Muscle of leg (tissue), 3 donors: ENCODE measurements at regions not wholly inside any gene's neighbourhood (a gene's known extent, or its start where the extent isn't known, plus 50 kb on each side); places are given as distances from the start of the nearest gene placed in this dataset.

ENCODE experiments used
- DNase-seq: peaks from one replicate; pipeline ENCODE4 v3.0.0; 2013
- H3K27ac ChIP-seq: one replicate; pipeline ENCODE4 v1.5.1; 2013; ENCODE audit warnings: mild to moderate bottlenecking, low read length, control low read depth
- H3K27me3 ChIP-seq: one replicate; pipeline ENCODE4 v1.6.1; 2013; ENCODE audit warnings: low read length; ENCODE audit not compliant: control insufficient read depth, insufficient read depth
- H3K36me3 ChIP-seq: one replicate; pipeline ENCODE4 v1.6.1; 2013; ENCODE audit warnings: low read length; ENCODE audit not compliant: control insufficient read depth, insufficient read depth
- H3K4me1 ChIP-seq: one replicate; pipeline ENCODE4 v1.6.1; 2013; ENCODE audit warnings: low read length; ENCODE audit not compliant: control insufficient read depth, insufficient read depth
- H3K4me3 ChIP-seq: one replicate; pipeline ENCODE4 v1.5.1; 2013; ENCODE audit warnings: low read length, control low read depth
- H3K9me3 ChIP-seq: replicated peaks from 2 replicates; pipeline ENCODE4 v1.6.1; 2013; ENCODE audit warnings: low read depth, low read length; ENCODE audit not compliant: control insufficient read depth
- WGBS: methylation state at CpG from one replicate; pipeline ENCODE4 v1.1.5; 2013; ENCODE audit warnings: missing lambda C conversion rate; ENCODE audit not compliant: insufficient coverage; 5-methylcytosine and 5-hydroxymethylcytosine counted together

DNA sequence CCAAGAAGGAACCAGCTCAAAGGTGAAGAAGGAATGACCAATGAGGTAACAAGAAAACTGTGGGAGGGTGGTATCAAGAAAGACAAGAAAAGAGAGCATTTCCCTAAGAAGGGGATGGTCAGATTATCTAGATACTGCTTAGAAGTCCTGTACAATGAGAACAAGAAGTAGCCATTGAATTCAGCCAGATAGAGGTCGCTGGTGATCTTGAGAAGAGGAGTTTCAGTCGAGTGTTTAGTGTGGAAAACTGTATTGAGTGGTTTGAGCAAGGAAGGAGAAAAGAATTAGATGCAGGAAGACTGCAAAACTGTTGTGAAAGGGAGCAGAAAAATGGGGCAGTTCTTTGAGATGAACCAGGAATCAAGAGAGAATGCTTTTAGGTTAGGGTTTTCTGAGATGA lies 74.6 kb upstream of the FAT3 start:
- Histone ChIP-seq H3K27ac (no peak overlapping the region), H3K4me1 (no peaks in the 10 kb centered on the region), H3K9me3 (no peaks in the 10 kb centered on the region), H3K36me3 (no peaks in the 10 kb centered on the region), H3K4me3 (no peak overlapping the region), H3K27me3 (no peaks in the 10 kb centered on the region)
- WGBS = 47% methylated on average over 2 of the region's 2 CpGs
- DNase-seq = no peak

GRCh38 chr11:92141725-92142124 lies 82.9 kb upstream of the FAT3 start:
- no peak for DNase-seq
- Histone ChIP-seq H3K27ac (no peak overlapping the region), H3K9me3 (no peaks in the 10 kb centered on the region), H3K4me3 (no peak overlapping the region), H3K4me1 (no peaks in the 10 kb centered on the region), H3K36me3 (no peaks in the 10 kb centered on the region), H3K27me3 (no peaks in the 10 kb centered on the region)

DNA sequence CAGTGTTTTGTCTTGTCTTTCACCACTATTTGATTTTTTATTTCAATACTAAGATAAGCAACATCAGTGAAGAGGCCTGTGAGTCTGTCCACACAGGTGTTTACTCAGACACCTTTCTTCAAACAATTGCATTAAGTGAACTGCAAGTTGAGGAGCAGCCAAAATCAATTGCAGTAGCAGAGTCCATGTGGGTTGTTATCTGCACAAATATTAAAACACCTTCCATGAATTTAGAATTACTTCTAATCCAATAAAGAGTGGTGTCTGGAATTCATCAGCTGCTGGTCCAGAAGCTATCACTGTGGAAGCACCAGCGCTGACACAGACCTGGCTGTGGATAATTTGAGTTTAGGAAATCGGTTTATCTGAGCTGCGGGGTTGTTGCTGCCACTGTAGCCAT lies 83.5 kb upstream of the FAT3 start:
- H3K9me3 ChIP-seq = no peaks in the 10 kb centered on the region
- no peaks in the 10 kb centered on the region for H3K36me3 ChIP-seq
- H3K27ac ChIP-seq = no peak overlapping the region
- no peaks in the 10 kb centered on the region for H3K27me3 ChIP-seq
- WGBS = no CpG with 5 or more reads among the region's 3 CpGs
- no peaks in the 10 kb centered on the region for H3K4me1 ChIP-seq
- no peak overlapping the region for H3K4me3 ChIP-seq
- no peak for DNase-seq

- no CpG with 5 or more reads among the region's 2 CpGs for WGBS
- H3K27ac ChIP-seq = no peak overlapping the region
- DNase-seq = no peak
- no peaks in the 10 kb centered on the region for H3K9me3 ChIP-seq
- no peaks in the 10 kb centered on the region for H3K27me3 ChIP-seq
- H3K4me1 ChIP-seq = no peaks in the 10 kb centered on the region
- H3K4me3 ChIP-seq = no peak overlapping the region
- no peaks in the 10 kb centered on the region for H3K36me3 ChIP-seq
Observed at GRCh38 chr11:92140021-92140420, 84.6 kb upstream of the FAT3 start.

GRCh38 chr11:92138296-92138695 lies 86.3 kb upstream of the FAT3 start:
- no peak for DNase-seq
- H3K4me1 ChIP-seq = no peaks in the 10 kb centered on the region

DNA sequence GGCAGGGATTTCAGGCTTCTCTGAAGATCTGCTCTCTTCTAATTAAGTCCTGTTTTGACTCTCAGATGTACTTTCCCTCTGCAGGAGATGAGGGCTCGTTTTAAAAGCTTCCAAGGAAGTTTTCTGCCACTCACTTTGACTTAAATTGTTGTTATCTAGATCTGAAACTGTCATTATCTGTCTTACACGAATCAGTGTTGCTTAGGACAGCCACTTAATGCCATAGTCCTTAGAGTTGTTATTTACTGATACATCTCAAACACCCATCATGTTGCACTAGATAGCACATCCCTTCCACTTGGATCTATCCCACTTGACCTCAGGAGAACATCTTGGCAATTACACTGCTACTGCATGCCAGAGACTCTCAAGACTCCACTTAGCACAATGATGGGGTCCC lies 86.9 kb upstream of the FAT3 start:
- H3K4me1 ChIP-seq = no peaks in the 10 kb centered on the region
- no peaks in the 10 kb centered on the region for H3K27me3 ChIP-seq
- H3K4me3 ChIP-seq = no peak overlapping the region
- no peaks in the 10 kb centered on the region for H3K9me3 ChIP-seq
- 67% methylated on average over 1 of the region's 2 CpGs for WGBS
- no peak for DNase-seq
- H3K27ac ChIP-seq = no peak overlapping the region
- no peaks in the 10 kb centered on the region for H3K36me3 ChIP-seq

More at GRCh38 chr11:92138296-92138695, 86.3 kb upstream of the FAT3 start:
- Histone ChIP-seq H3K27me3 (no peaks in the 10 kb centered on the region), H3K36me3 (no peaks in the 10 kb centered on the region), H3K9me3 (no peaks in the 10 kb centered on the region), H3K27ac (no peak overlapping the region), H3K4me3 (no peak overlapping the region)

GRCh38 chr11:92136797-92137196 lies 87.8 kb upstream of the FAT3 start:
- no peaks in the 10 kb centered on the region for H3K9me3 ChIP-seq
- no peak overlapping the region for H3K27ac ChIP-seq
- no peak for DNase-seq
- no peaks in the 10 kb centered on the region for H3K27me3 ChIP-seq
- no peak overlapping the region for H3K4me3 ChIP-seq
- no peaks in the 10 kb centered on the region for H3K36me3 ChIP-seq
- 91% methylated on average over 1 of the region's 2 CpGs for WGBS
- H3K4me1 ChIP-seq = no peaks in the 10 kb centered on the region

DNA sequence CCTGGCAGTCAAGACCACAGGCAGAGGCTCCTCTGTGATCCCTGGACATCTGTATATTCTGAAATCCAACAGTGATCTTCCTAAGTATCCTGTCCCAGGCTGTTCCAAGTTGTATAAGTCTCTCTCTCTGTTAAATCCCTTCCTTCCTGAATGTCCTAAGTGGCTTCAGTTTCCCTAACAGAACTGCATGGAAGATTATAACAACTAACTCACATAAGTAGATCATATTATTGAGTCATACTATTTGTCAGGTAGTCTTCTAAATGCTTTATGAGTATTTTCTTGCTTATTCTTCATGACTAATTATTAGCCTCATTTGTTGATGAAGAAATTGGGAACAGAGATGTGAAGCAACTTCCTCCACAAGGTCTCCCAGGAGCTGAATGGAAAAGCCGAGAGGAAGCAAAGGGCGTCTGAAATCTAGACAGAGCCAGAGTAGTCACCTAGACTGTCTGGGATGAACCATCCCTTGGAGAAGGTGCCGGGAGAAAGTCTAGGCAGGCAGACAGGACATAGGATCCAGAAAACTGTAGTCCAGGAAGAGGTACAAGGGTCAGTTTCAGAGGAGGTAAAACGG lies 93.2 kb upstream of the FAT3 start:
- Histone ChIP-seq H3K36me3 (no peaks in the 10 kb centered on the region), H3K27me3 (no peaks in the 10 kb centered on the region), H3K4me3 (no peak overlapping the region), H3K27ac (no peak overlapping the region), H3K9me3 (no peaks in the 10 kb centered on the region), H3K4me1 (no peaks in the 10 kb centered on the region)
- WGBS = 40% methylated on average over 4 of the region's 4 CpGs
- peak; percentile 11 for DNase-seq

DNA sequence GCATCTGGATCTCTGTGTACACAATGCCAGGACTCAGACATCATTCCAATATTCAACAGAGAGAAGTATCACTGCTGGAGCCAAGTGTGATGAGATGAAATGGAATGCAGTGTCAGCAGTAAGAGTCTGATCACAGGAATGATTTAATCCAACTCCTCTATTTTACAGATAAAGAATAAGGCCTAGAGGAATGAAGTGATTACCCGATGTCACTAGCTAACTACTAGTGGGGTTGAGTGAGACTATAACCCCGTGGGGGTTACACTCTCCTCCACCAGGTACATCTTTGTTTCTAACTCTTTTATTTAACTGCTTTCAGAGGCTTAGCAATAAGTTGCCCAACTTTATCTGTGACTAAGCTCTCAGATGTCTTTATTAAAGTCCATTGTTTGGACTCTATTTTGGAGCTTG lies 94.2 kb upstream of the FAT3 start:
- Histone ChIP-seq H3K27ac (no peak overlapping the region), H3K4me3 (no peak overlapping the region), H3K36me3 (no peaks in the 10 kb centered on the region), H3K27me3 (no peaks in the 10 kb centered on the region), H3K9me3 (no peaks in the 10 kb centered on the region), H3K4me1 (no peaks in the 10 kb centered on the region)
- peak; percentile 40 for DNase-seq
- WGBS = no CpG with 5 or more reads among the region's 2 CpGs

- no CpG with 5 or more reads among the region's 1 CpG for WGBS
Observed at GRCh38 chr11:92129811-92130210, 94.8 kb upstream of the FAT3 start.

GRCh38 chr11:92128026-92128425 lies 96.6 kb upstream of the FAT3 start:
- Histone ChIP-seq H3K4me3 (no peak overlapping the region), H3K9me3 (no peaks in the 10 kb centered on the region)
- no CpG with 5 or more reads among the region's 2 CpGs for WGBS

More at GRCh38 chr11:92129811-92130210, 94.8 kb upstream of the FAT3 start:
- Histone ChIP-seq H3K4me3 (no peak overlapping the region), H3K36me3 (no peaks in the 10 kb centered on the region), H3K27ac (no peak overlapping the region), H3K9me3 (no peaks in the 10 kb centered on the region), H3K27me3 (no peaks in the 10 kb centered on the region), H3K4me1 (no peaks in the 10 kb centered on the region)
- DNase-seq = no peak

More at GRCh38 chr11:92128026-92128425, 96.6 kb upstream of the FAT3 start:
- H3K27me3 ChIP-seq = no peaks in the 10 kb centered on the region
- H3K27ac ChIP-seq = no peak overlapping the region
- H3K4me1 ChIP-seq = no peaks in the 10 kb centered on the region
- no peak for DNase-seq
- no peaks in the 10 kb centered on the region for H3K36me3 ChIP-seq
